ENCODE measurements at regions not wholly inside any gene's neighbourhood (a gene's known extent, or its start where the extent isn't known, plus 50 kb on each side); places are given as distances from the start of the nearest gene placed in this dataset.

DNA sequence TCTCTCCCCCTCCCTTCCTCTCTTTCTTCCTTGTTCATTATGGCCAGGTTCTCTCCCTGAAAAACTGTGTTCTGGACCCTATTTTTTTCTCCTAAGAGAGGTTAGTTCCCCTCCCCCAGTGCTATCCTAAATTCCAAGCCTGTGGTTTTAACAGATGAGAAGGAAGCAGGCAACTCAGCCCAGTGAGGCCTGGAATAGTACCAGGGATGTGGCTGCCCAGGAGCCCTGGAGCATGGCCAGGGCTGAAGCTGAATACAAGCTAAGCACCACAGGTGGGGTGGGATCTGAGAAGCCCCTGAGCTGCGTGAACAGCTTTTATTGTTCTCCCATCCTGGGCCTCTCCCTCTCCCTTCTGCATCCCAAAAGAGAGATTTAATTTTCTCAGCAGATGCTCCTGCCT lies 1581.3 kb upstream of the TMEM132C start:
- DNase-seq (ENCODE audit: low read depth): no peak
- TF ChIP-seq CTCF (IDR thresholded peaks at IDR 0.05; ENCODE audit: low read length, missing control alignments): no peak
- no peak overlapping the region for H3K4me3 ChIP-seq (replicated peaks; ENCODE audit: low read depth, low read length)

DNA sequence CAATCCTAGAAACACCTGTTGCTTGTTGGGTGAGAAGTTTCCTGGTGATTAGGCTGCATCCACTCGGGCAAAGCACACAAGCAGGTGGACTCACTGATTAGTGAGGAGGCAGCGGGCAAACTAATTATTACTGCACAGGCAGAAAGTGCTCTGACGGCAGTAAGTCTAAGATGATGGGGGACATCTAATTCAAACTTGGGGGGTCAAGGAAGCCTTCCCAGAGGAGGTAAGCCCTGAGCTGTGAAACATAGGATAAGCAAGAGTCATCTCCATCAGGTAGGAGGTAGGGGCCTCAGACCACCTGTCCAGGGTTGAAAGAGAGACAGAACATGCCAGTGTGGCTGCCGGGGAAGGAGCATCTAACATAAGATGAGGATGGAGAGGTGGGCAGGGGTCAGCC lies 1578.4 kb upstream of the TMEM132C start:
- DNase-seq (ENCODE audit: low read depth): no peak
- H3K4me3 ChIP-seq (replicated peaks; ENCODE audit: low read depth, low read length): no peak overlapping the region
- no peak for TF ChIP-seq CTCF (IDR thresholded peaks at IDR 0.05; ENCODE audit: low read length, missing control alignments)

DNA sequence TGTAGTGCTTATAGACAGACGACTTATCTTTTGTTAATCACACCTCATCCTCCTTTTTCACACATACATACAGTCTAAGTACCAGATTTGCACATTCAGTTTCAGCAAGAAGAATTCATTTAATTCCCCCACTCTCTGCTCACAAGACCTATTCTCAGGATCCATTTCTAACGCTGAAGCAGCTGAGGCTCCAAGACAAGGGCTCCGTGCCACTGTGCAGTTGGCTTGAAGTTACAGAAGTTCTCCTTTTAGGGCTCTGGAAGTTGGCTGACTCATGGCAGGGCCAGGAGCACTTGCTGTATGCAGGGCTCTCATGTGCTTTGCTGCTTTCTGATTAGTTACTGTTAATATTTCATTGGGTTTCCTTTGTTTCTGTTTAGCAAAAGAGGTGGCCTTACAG lies 1566.9 kb upstream of the TMEM132C start:
- no peak for DNase-seq (ENCODE audit: low read depth)
- TF ChIP-seq CTCF (IDR thresholded peaks at IDR 0.05; ENCODE audit: low read length, missing control alignments): no peak
- no peak overlapping the region for H3K4me3 ChIP-seq (replicated peaks; ENCODE audit: low read depth, low read length)

DNA sequence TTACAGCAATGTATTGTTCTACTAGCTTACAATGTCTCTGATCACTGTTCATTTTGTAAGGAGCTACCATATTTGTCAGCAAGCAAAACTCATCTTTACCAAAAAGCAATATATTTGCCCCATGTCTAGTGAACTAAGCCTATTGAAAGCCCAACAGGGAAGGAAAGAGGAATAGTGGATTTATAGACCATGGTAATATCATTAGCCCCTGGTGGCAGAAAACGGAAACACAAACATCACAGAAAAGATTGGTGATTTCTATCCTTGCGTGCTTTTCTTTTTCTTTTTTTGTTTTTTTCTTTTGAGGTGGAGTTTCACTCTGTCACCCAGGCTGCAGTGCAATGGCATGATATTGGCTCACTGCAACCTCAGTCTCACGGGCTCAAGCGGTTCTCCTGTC lies 1562.4 kb upstream of the TMEM132C start:
- peak; percentile 1 for DNase-seq (ENCODE audit: low read depth)
- no peak overlapping the region for H3K4me3 ChIP-seq (replicated peaks; ENCODE audit: low read depth, low read length)
- TF ChIP-seq CTCF (IDR thresholded peaks at IDR 0.05; ENCODE audit: low read length, missing control alignments): peak; percentile 9

GRCh38 chr12:126706300-126706699 lies 1560.7 kb upstream of the TMEM132C start:
- H3K4me3 ChIP-seq (replicated peaks; ENCODE audit: low read depth, low read length): no peak overlapping the region
- no peak for TF ChIP-seq CTCF (IDR thresholded peaks at IDR 0.05; ENCODE audit: low read length, missing control alignments)
- DNase-seq (ENCODE audit: low read depth): no peak

- peak; percentile 69 for DNase-seq (ENCODE audit: low read depth)
- no peak overlapping the region for H3K4me3 ChIP-seq (replicated peaks; ENCODE audit: low read depth, low read length)
- TF ChIP-seq CTCF (IDR thresholded peaks at IDR 0.05; ENCODE audit: low read length, missing control alignments): no peak
Observed at GRCh38 chr12:126708492-126708896, 1558.5 kb upstream of the TMEM132C start.

DNA sequence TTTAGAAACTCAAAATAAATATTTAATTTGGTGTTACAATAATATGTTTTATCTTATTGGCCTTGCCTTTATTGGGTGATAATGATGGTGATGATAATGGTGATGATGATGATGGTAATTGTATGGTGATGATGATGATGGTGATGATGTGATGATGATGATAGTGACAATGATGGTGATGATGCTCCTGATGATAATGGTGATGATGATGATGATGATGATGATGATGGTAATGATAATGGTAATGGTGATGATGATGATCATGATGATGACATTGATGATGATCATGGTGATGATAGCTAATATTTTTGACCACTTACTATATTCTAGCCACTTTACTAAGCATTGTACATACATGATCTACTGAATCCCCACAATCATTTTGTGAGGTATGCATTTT lies 1548.6 kb upstream of the TMEM132C start:
- H3K4me3 ChIP-seq (replicated peaks; ENCODE audit: low read depth, low read length): no peak overlapping the region
- no peak for DNase-seq (ENCODE audit: low read depth)
- no peak for TF ChIP-seq CTCF (IDR thresholded peaks at IDR 0.05; ENCODE audit: low read length, missing control alignments)

Measured in fibroblast of pulmonary artery (primary cell).